A549 (cell line): ENCODE measurements at regions not wholly inside any gene's neighbourhood (a gene's known extent, or its start where the extent isn't known, plus 50 kb on each side); places are given as distances from the start of the nearest gene placed in this dataset.

Experiments used
- ATAC-seq, 2 experiments: fragments of 200-7000 bp in 1 of 2; fragments of >200 bp in 1 of 2; cut with Nextera tagmentation in 1 of 2; cut with Tn5 transposase in 1 of 2; 3 replicates each; pipeline versions ENCODE4 v1.8.0 to v1.9.1; 2018 to 2020; ENCODE audit warnings: mild to moderate bottlenecking in 1 of 2, moderate library complexity in 1 of 2
- CTCF ChIA-PET: fragments of 300-600 bp; sonication (Branson Sonifier 250); formaldehyde crosslinking; extraction: SDS; loops from one replicate; lab custom pipeline; 2021; ENCODE audit warnings: antibody characterized with exemption, inconsistent platforms; lab: Yijun Ruan, JAX
- POLR2A ChIA-PET: fragments of 350-600 bp; formaldehyde crosslinking; extraction: SDS; loops from one replicate; lab custom pipeline; 2021; ENCODE audit warnings: antibody characterized with exemption, inconsistent platforms; lab: Yijun Ruan, JAX
- DNase-seq, 2 experiments: peaks; one replicate each; pipeline versions ENCODE4 v3.0.0 to v3.0.0-alpha.2; 2011 to 2016; ENCODE audit warnings: low read depth in 1 of 2, low spot score in 1 of 2
- FAIRE-seq: peaks from 2 replicates; lab custom pipeline; 2011; peaks lifted over from hg19 to GRCh38; lab: Jason Lieb, UNC
- H3K27ac ChIP-seq, 2 experiments: fragments of >200 bp; sonication (Bioruptor Twin); formaldehyde crosslinking; 3 replicates each; pipeline ENCODE4 v1.5.1; 2016 to 2017
- H3K4me1 ChIP-seq: fragments of >200 bp; sonication (Bioruptor Twin); formaldehyde crosslinking; 3 replicates; pipeline ENCODE4 v1.6.1; 2016
- H3K4me2 ChIP-seq: fragments of >200 bp; sonication (Bioruptor Twin); formaldehyde crosslinking; 3 replicates; pipeline ENCODE4 v1.6.1; 2016
- H3K4me3 ChIP-seq: fragments of >200 bp; sonication (Bioruptor Twin); formaldehyde crosslinking; 3 replicates; pipeline ENCODE4 v1.5.1; 2016
- H3K9me3 ChIP-seq: fragments of >200 bp; sonication (Bioruptor Twin); formaldehyde crosslinking; 3 replicates; pipeline ENCODE4 v1.6.1; 2016
- CHD4 ChIP-seq: fragments of 200-600 bp; sonication (generic); IDR thresholded peaks from 2 replicates; pipeline ENCODE4 v1.6.1; 2016; ENCODE audit warnings: antibody characterized with exemption, mild to moderate bottlenecking, borderline replicate concordance
- EHF ChIP-seq: fragments of 250-450 bp; sonication (Bioruptor Pico); IDR thresholded peaks from 2 replicates; pipeline ENCODE4 v1.5.0; 2020; ENCODE audit warnings: mild to moderate bottlenecking
- ELK1 ChIP-seq: fragments of 150-350 bp; IDR thresholded peaks from 2 replicates; pipeline ENCODE4 v1.6.1; 2014; ENCODE audit warnings: low read depth, mild to moderate bottlenecking, low read length
- ESRRA ChIP-seq: fragments of 150-350 bp; IDR thresholded peaks from 2 replicates; pipeline ENCODE4 v1.6.1; 2014; ENCODE audit warnings: mild to moderate bottlenecking, low read length, borderline replicate concordance
- FOSL2 ChIP-seq, 2 experiments: fragments of 450-650 bp in 1 of 2; fragments of >200 bp in 1 of 2; sonication (Bioruptor Twin) in 1 of 2; formaldehyde crosslinking; IDR thresholded peaks; 2 replicates each; pipeline versions ENCODE4 v1.5.0 to v1.6.1; 2016 to 2020; ENCODE audit warnings: mild to moderate bottlenecking in 1 of 2, moderate library complexity in 1 of 2
- FOXS1 ChIP-seq: fragments of 250-450 bp; sonication (Bioruptor Pico); IDR thresholded peaks from 2 replicates; pipeline ENCODE4 v1.5.0; 2020; ENCODE audit warnings: mild to moderate bottlenecking, moderate library complexity
- HOXA7 ChIP-seq: fragments of 250-450 bp; sonication (Bioruptor Pico); IDR thresholded peaks from 2 replicates; pipeline ENCODE4 v1.5.0; 2020; ENCODE audit warnings: mild to moderate bottlenecking, moderate library complexity
- HOXB5 ChIP-seq: fragments of 250-450 bp; sonication (Bioruptor Pico); IDR thresholded peaks from 2 replicates; pipeline ENCODE4 v1.5.0; 2020; ENCODE audit warnings: mild to moderate bottlenecking, moderate library complexity
- JUNB ChIP-seq: fragments of >200 bp; sonication (Bioruptor Twin); formaldehyde crosslinking; IDR thresholded peaks from 2 replicates; pipeline ENCODE4 v1.6.1; 2016
- KDM1A ChIP-seq: fragments of 200-600 bp; sonication (generic); IDR thresholded peaks from 2 replicates; pipeline ENCODE4 v1.6.1; 2016; ENCODE audit warnings: low read depth, mild to moderate bottlenecking
- MAFK ChIP-seq: fragments of 450-650 bp; IDR thresholded peaks from 2 replicates; pipeline ENCODE4 v1.6.1; 2014; ENCODE audit not compliant: partially characterized antibody
- MYC ChIP-seq: IDR thresholded peaks from 2 replicates; pipeline ENCODE4 v1.6.1; 2012; ENCODE audit warnings: mild to moderate bottlenecking, inconsistent platforms, low read length, improper control_type of control experiment, borderline replicate concordance
- NPAS2 ChIP-seq: fragments of 250-450 bp; sonication (Bioruptor Pico); IDR thresholded peaks from 2 replicates; pipeline ENCODE4 v1.8.0; 2022; ENCODE audit warnings: mild to moderate bottlenecking, moderate library complexity, borderline replicate concordance
- PBX3 ChIP-seq: IDR thresholded peaks from 2 replicates; pipeline ENCODE4 v1.6.1; 2012
- RAD21 ChIP-seq, 2 experiments: fragments of >200 bp in 1 of 2; sonication (Bioruptor Twin) in 1 of 2; formaldehyde crosslinking in 1 of 2; IDR thresholded peaks in 1 of 2; conservative IDR thresholded peaks in 1 of 2; 2 replicates in 1 of 2; 3 replicates in 1 of 2; pipeline ENCODE4 v1.6.1; 2012 to 2018; ENCODE audit warnings: inconsistent platforms in 1 of 2
- RARB ChIP-seq: fragments of 250-450 bp; sonication (Bioruptor Pico); IDR thresholded peaks from 2 replicates; pipeline ENCODE4 v1.8.0; 2021; ENCODE audit warnings: mild to moderate bottlenecking, moderate library complexity
- RFX5 ChIP-seq: fragments of 450-650 bp; IDR thresholded peaks from 2 replicates; pipeline ENCODE4 v1.7.1; 2014; ENCODE audit warnings: antibody characterized with exemption, mild to moderate bottlenecking, moderate library complexity
- TFCP2L1 ChIP-seq: fragments of 250-450 bp; sonication (Bioruptor Pico); IDR thresholded peaks from 2 replicates; pipeline ENCODE4 v1.5.0; 2021; ENCODE audit warnings: mild to moderate bottlenecking
- TP53 ChIP-seq: fragments of 250-450 bp; sonication (Bioruptor Pico); IDR thresholded peaks from 2 replicates; pipeline ENCODE4 v1.5.0; 2021; ENCODE audit warnings: mild to moderate bottlenecking, moderate library complexity
- ZFP36 ChIP-seq: fragments of 450-650 bp; IDR thresholded peaks from 2 replicates; pipeline ENCODE4 v1.6.1; 2014; ENCODE audit warnings: borderline replicate concordance; ENCODE audit not compliant: partially characterized antibody
- ZNF302 ChIP-seq: fragments of 250-450 bp; sonication (Bioruptor Pico); IDR thresholded peaks from 2 replicates; pipeline ENCODE4 v1.9.0; 2021; ENCODE audit warnings: inconsistent platforms, mild to moderate bottlenecking, moderate library complexity
- WGBS: methylation state at CpG from one replicate; pipeline ENCODE4 v1.1.6; 2017; ENCODE audit errors: missing lambda C conversion rate; 5-methylcytosine and 5-hydroxymethylcytosine counted together
- TF ChIP-seq, protein P1 (sequence below): fragments of 200-600 bp; sonication (generic); IDR thresholded peaks from 2 replicates; pipeline ENCODE4 v1.6.1; 2016; ENCODE audit warnings: antibody characterized with exemption, mild to moderate bottlenecking, moderate library complexity
- TF ChIP-seq, protein P2 (sequence below): fragments of >200 bp; sonication (Bioruptor Twin); formaldehyde crosslinking; IDR thresholded peaks from 3 replicates; pipeline ENCODE4 v1.6.1; 2016

GRCh38 chr10:45518741-45519140 is 144.7 kb downstream of the ALOX5 start (continued):
- TF ChIP-seq RARB (CRISPR knock-in tag) (no peak), PBX3 (no peak), KDM1A (no peak), ESRRA (no peak)

DNA sequence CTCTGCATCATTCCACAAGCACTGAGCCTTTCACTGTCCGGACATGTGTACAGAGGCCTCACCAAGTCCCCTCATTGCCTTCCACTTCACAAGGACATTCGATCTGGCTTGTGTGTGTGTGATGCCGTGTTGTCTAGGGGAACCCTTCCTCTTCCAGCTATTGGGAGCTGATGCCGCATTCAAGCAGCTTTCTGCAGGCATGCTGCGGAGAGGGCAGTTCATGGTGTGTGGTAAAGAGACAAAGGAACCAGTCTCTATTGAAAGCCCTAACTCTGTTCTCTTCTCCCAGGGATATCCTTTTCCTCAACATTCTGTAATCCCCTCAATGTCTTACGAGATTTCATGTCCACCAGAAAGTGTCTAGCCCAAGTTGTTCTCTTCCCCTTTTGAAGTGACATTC is 141.6 kb downstream of the ALOX5 start:
- CTCF ChIA-PET, result no interaction called here
- ATAC-seq (no peak), DNase-seq (no peak), FAIRE-seq (no peak)
- Histone ChIP-seq H3K4me3 (no peak overlapping the region), H3K27ac (no peak overlapping the region), H3K4me2 (no peak overlapping the region), H3K9me3 (no peaks in the 10 kb centered on the region), H3K4me1 (no peaks in the 10 kb centered on the region)
- POLR2A ChIA-PET, result no interaction called here
- TF ChIP-seq TP53 (CRISPR knock-in tag), result no peak
- no peak for TF ChIP-seq MYC
- TF ChIP-seq ELK1, result no peak
- no peak for TF ChIP-seq NPAS2
- TF ChIP-seq ZFP36, result no peak
- 81% methylated on average over 6 of the region's 6 CpGs for WGBS

- Histone ChIP-seq H3K4me3 (no peak overlapping the region), H3K4me2 (no peak overlapping the region), H3K27ac (no peak overlapping the region), H3K4me1 (no peaks in the 10 kb centered on the region), H3K9me3 (no peaks in the 10 kb centered on the region)
- POLR2A ChIA-PET, result no interaction called here
- DNase-seq (no peak), ATAC-seq (no peak), FAIRE-seq (no peak)
- no peak for TF ChIP-seq TFCP2L1 (CRISPR knock-in tag)
- TF ChIP-seq FOSL2 (IDR thresholded peaks at IDR 0.05), result no peak
- no peak for TF ChIP-seq FOSL2 (CRISPR knock-in tag; IDR thresholded peaks at IDR 0.05)
- TF ChIP-seq RAD21 (conservative IDR thresholded peaks at IDR 0.05 in 1 of 2, IDR thresholded peaks at IDR 0.05 in 1 of 2), result no peak
- TF ChIP-seq TP53 (CRISPR knock-in tag), result no peak
- no peak for TF ChIP-seq ELK1
- no peak for TF ChIP-seq JUNB
- TF ChIP-seq FOXS1 (CRISPR knock-in tag), result no peak
- no peak for TF ChIP-seq MAFK
- TF ChIP-seq EHF (CRISPR knock-in tag), result no peak
- TF ChIP-seq CHD4, result no peak
- TF ChIP-seq ZNF302 (CRISPR knock-in tag), result no peak
- TF ChIP-seq HOXA7 (CRISPR knock-in tag), result no peak
- TF ChIP-seq HOXB5 (CRISPR knock-in tag), result no peak
- TF ChIP-seq, protein P1, sequence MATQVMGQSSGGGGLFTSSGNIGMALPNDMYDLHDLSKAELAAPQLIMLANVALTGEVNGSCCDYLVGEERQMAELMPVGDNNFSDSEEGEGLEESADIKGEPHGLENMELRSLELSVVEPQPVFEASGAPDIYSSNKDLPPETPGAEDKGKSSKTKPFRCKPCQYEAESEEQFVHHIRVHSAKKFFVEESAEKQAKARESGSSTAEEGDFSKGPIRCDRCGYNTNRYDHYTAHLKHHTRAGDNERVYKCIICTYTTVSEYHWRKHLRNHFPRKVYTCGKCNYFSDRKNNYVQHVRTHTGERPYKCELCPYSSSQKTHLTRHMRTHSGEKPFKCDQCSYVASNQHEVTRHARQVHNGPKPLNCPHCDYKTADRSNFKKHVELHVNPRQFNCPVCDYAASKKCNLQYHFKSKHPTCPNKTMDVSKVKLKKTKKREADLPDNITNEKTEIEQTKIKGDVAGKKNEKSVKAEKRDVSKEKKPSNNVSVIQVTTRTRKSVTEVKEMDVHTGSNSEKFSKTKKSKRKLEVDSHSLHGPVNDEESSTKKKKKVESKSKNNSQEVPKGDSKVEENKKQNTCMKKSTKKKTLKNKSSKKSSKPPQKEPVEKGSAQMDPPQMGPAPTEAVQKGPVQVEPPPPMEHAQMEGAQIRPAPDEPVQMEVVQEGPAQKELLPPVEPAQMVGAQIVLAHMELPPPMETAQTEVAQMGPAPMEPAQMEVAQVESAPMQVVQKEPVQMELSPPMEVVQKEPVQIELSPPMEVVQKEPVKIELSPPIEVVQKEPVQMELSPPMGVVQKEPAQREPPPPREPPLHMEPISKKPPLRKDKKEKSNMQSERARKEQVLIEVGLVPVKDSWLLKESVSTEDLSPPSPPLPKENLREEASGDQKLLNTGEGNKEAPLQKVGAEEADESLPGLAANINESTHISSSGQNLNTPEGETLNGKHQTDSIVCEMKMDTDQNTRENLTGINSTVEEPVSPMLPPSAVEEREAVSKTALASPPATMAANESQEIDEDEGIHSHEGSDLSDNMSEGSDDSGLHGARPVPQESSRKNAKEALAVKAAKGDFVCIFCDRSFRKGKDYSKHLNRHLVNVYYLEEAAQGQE, result no peak
- TF ChIP-seq, protein P2, sequence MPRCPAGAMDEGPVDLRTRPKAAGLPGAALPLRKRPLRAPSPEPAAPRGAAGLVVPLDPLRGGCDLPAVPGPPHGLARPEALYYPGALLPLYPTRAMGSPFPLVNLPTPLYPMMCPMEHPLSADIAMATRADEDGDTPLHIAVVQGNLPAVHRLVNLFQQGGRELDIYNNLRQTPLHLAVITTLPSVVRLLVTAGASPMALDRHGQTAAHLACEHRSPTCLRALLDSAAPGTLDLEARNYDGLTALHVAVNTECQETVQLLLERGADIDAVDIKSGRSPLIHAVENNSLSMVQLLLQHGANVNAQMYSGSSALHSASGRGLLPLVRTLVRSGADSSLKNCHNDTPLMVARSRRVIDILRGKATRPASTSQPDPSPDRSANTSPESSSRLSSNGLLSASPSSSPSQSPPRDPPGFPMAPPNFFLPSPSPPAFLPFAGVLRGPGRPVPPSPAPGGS, result no peak
- TF ChIP-seq RFX5, result no peak
- CTCF ChIA-PET, result no interaction called here
- 76% methylated on average over 12 of the region's 12 CpGs for WGBS
Observed at GRCh38 chr10:45514291-45515270, 140.6 kb downstream of the ALOX5 start.
